Upper lobe of left lung (tissue), 4 donors: ENCODE measurements at regions not wholly inside any gene's neighbourhood (a gene's known extent, or its start where the extent isn't known, plus 50 kb on each side); places are given as distances from the start of the nearest gene placed in this dataset.

ENCODE experiments used
- POLR2A ChIP-seq, 4 donors: fragments of 450-650 bp; IDR thresholded peaks; one replicate each; pipeline ENCODE4 v1.5.1; 2016 to 2017; ENCODE audit warnings: antibody characterized with exemption in 4 of 4, mild to moderate bottlenecking in 2 of 4
- TF ChIP-seq, protein P1 (sequence below), 6 experiments: fragments of 450-650 bp in 4 of 6; fragments of 200-600 bp in 2 of 6; sonication (generic) in 2 of 6; IDR thresholded peaks; one replicate each; pipeline ENCODE4 v1.5.1; 2016 to 2019; ENCODE audit warnings: antibody characterized with exemption in 6 of 6

DNA sequence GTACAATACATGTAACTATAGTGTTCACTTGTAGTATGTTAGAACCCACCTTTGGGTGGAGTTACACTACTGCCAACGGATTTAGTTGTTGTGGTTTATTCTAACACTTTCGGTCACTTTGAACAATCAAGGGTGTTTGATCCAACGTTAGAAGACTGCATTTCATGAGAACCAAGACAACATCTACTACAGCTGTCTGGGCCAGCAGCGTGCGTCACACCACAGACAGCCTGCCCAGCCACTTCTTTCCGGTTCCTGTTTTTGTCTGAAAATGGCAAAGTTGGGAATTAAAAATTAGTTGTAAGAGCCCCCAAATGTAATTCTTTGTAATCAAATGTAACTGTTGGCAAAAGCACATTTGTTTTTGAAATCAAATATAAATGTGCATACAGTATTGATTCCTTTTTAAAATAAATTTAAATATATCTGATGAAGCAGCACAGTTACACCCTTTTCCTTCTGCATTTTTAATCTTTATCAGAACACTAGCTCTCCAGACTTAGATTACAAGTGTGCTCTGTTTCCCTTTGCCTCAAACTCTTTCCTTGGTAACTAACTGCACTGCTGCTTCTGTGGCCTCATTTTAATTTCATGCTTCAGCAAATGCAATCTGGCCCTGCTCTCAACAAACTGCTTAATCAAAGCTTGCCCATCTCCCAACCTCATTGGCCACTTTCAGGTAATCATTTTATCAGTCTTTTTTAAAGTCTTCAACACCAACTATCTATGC, 86.6 kb upstream of the DPH5 start:
- TF ChIP-seq, protein P1, sequence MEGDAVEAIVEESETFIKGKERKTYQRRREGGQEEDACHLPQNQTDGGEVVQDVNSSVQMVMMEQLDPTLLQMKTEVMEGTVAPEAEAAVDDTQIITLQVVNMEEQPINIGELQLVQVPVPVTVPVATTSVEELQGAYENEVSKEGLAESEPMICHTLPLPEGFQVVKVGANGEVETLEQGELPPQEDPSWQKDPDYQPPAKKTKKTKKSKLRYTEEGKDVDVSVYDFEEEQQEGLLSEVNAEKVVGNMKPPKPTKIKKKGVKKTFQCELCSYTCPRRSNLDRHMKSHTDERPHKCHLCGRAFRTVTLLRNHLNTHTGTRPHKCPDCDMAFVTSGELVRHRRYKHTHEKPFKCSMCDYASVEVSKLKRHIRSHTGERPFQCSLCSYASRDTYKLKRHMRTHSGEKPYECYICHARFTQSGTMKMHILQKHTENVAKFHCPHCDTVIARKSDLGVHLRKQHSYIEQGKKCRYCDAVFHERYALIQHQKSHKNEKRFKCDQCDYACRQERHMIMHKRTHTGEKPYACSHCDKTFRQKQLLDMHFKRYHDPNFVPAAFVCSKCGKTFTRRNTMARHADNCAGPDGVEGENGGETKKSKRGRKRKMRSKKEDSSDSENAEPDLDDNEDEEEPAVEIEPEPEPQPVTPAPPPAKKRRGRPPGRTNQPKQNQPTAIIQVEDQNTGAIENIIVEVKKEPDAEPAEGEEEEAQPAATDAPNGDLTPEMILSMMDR (IDR thresholded peaks at IDR 0.05) = no peak
- TF ChIP-seq POLR2A (IDR thresholded peaks at IDR 0.05) = no peak
